NCI-H1417 (cell line): ENCODE measurements at regions not wholly inside any gene's neighbourhood (a gene's known extent, or its start where the extent isn't known, plus 50 kb on each side); places are given as distances from the start of the nearest gene placed in this dataset.
A peak's percentile ranks its signal among the peaks of the same experiment; 100 is the strongest.
"Not testable (repeated sequence)": the region's sequence is repeated elsewhere in the genome, so short reads cannot be mapped to it uniquely, and the experiment has no call there.

Experiments used
- DNase-seq, 3 experiments: peaks; one replicate each; lab custom pipeline; 2025; lab: John Stamatoyannopoulos, UW

- DNase-seq, result not testable (repeated sequence)
Observed at GRCh38 chr12:76292891-76293290, 55.3 kb downstream of the BBS10 start.

- DNase-seq, result not testable (repeated sequence)
Observed at GRCh38 chr12:76292305-76292704, 55.9 kb downstream of the BBS10 start.

- DNase-seq, result no peak
Observed at GRCh38 chr12:76290963-76291859, 57.0 kb downstream of the BBS10 start.

- no peak for DNase-seq
Observed at GRCh38 chr12:76288218-76288617, 60.0 kb downstream of the BBS10 start.

- DNase-seq, result no peak
Observed at GRCh38 chr12:76284816-76285750, 63.1 kb downstream of the BBS10 start.

GRCh38 chr12:76282744-76283143, 65.5 kb downstream of the BBS10 start:
- DNase-seq, result no peak

GRCh38 chr12:76277480-76277879, 70.7 kb downstream of the BBS10 start:
- DNase-seq, result no peak

- DNase-seq, result no peak
Observed at GRCh38 chr12:76276499-76277151, 71.6 kb downstream of the BBS10 start.

GRCh38 chr12:76275511-76276093, 72.6 kb downstream of the BBS10 start:
- DNase-seq, result no peak

GRCh38 chr12:76274420-76275083, 73.7 kb downstream of the BBS10 start:
- DNase-seq, result no peak

GRCh38 chr12:76272287-76272686, 75.9 kb downstream of the BBS10 start:
- DNase-seq, result no peak

- no peak for DNase-seq
Observed at GRCh38 chr12:76270657-76271358, 77.4 kb downstream of the BBS10 start.

GRCh38 chr12:76268267-76268666, 79.9 kb downstream of the BBS10 start:
- no peak for DNase-seq

GRCh38 chr12:76266797-76267196, 81.4 kb downstream of the BBS10 start:
- peak in 2 of 3 experiments; percentile 10 to 16 for DNase-seq

- no peak for DNase-seq
Observed at GRCh38 chr12:76265424-76266180, 82.6 kb downstream of the BBS10 start.

GRCh38 chr12:76264611-76265012, 83.6 kb downstream of the BBS10 start:
- DNase-seq, result no peak

GRCh38 chr12:76263696-76264095, 84.5 kb downstream of the BBS10 start:
- DNase-seq, result no peak

GRCh38 chr12:76260390-76260748, 87.8 kb downstream of the BBS10 start:
- no peak for DNase-seq

GRCh38 chr12:76259660-76260389, 88.4 kb downstream of the BBS10 start:
- no peak for DNase-seq
